AG08396 (cell line): ENCODE measurements at regions not wholly inside any gene's neighbourhood (a gene's known extent, or its start where the extent isn't known, plus 50 kb on each side); places are given as distances from the start of the nearest gene placed in this dataset.
"Not testable (repeated sequence)": the region's sequence is repeated elsewhere in the genome, so short reads cannot be mapped to it uniquely, and the experiment has no call there.

Source experiments
- DNase-seq: peaks from one replicate; pipeline ENCODE4 v3.0.0; 2012; ENCODE audit warnings: low spot score, mixed read lengths

DNA sequence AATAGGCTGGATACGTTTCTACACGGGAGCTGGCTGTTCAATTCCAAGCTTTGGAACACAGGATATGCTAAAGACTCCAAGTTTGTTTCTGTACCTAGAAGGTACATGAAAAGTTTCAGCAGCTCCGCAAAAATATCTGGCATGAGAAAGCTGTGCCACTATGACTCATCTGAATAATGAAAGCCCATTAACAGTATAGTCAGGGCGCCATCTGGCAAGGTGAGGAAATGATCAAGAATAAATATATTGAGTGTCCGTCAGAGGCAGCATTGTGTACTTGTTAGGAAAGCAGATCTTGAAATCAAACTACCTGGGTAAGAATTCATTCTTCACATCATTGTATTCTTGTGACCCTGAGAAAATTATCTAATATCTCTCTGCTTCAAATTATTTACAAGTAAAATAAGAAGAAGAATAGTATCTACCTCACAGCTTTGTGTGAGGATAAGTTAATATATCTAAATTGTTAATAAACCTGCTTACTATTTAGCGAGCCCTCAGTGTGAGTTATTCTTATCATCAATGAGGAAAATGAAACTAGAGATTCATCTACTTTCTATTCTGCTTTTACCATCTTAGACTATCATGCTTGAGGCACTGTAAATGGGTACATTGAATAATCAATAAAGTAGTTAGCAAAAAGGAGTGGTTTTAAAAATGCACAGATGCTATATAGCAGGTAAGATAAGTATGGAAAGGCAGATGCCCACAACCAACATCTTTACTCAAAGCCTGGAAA, 53.5 kb downstream of the FSCB start:
- no peak for DNase-seq

GRCh38 chr14:44450232-44450631, 56.9 kb downstream of the FSCB start:
- DNase-seq, result not testable (repeated sequence)

DNA sequence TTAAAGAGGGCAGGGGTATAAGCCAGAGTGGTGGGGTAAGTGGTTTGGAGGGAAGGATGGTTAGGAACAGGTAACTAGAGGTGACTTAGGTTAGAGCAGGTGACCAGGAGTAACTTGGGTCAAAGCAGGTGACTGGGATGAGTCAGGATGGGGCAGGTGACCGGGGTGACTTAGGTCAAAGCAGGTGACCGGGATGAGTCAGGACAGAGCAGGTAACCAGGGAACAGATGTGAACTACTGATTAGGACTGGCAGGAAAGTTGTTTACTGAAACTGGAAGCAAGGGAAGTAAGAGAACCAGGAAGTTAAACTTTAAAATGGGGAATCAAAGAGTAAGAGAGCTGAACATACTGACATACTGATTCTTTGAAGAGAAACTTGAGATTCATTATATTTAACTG, 57.4 kb downstream of the FSCB start:
- no peak for DNase-seq

- no peak for DNase-seq
These were observed 58.1 kb downstream of the FSCB start for GRCh38 chr14:44448951-44449358.

DNA sequence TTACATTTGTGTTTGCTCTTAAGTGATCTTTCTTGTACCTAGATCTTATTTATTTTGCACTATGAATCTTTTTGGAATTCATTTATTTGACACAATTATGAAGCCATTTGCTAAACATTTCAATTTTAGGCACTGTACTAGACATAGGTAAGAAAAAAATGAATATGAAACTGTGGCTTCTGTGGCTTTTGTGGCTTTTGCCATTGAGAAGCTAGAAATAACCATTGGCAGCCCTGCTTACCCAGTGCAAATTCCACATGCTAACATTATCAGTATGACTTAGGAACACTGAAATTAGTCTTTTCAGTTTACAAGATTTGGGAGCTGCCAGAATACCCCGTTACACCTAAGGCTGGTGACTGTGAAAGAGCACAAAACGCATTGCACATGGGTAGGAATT, 60.1 kb downstream of the FSCB start:
- DNase-seq, result no peak

DNA sequence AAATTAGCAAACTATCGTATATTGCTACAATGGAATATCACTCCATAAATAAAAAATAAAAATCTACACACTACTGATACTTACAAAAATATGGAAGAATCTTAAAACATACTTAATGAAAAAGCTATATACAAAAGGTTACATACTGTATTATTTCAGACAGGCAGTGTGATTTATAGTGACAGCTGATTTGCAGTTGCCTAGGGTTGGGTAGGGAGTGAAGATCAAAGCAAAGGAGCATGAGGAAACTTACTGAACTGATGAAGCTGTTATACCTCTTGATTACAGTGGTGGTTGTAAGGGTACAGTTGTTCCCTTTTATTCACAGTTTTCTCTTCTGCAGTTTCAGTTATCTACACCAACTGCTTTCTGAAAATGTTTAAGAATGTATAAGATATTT, 62.6 kb downstream of the FSCB start:
- no peak for DNase-seq

DNA sequence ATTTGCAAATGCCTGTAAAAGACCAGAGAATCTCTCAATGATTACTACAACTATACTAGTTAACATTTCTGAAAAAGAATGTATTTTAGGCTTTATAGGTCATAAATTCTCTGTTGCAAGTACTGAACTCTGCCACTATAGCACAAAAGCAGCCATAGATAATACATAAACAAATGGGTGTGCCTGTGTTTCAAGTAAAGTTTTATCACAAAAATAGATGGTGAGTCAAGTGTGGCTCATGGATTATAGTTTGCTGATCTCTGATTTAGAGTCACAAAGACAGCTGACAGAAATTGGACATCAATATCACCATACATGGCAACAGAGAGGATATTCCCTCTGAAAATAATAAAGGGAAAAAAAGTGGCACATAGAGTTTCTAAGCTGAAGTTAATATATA, 68.1 kb downstream of the FSCB start:
- DNase-seq, result no peak

GRCh38 chr14:44438221-44438620, 68.9 kb downstream of the FSCB start:
- no peak for DNase-seq

GRCh38 chr14:44436458-44436857, 70.6 kb downstream of the FSCB start:
- no peak for DNase-seq

- DNase-seq, result no peak
These were observed 78.7 kb downstream of the FSCB start for GRCh38 chr14:44428231-44428945.

- DNase-seq, result no peak
These were observed 84.4 kb downstream of the FSCB start for GRCh38 chr14:44422699-44423098.

- DNase-seq, result no peak
These were observed 86.9 kb downstream of the FSCB start for GRCh38 chr14:44420226-44420625.

- DNase-seq, result no peak
These were observed 88.2 kb downstream of the FSCB start for GRCh38 chr14:44418856-44419255.

DNA sequence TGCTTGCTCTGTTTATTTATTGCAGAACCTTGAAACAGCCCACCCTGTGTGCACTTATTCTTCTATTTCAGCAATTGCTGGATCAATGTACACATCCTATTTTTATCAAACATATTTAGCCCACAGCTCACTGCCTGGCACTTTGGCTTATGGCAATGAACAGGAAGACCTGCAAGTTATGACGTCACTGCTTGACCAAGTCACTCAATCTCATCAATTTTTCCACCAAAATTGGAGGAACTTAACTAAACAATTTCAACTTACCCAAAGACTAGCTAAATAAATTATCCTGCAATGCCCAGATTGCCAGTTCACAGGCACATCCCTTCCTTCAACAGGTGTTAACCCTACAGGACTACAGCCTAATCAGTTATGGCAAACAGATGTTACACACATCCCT, 89.3 kb downstream of the FSCB start:
- DNase-seq, result no peak

DNA sequence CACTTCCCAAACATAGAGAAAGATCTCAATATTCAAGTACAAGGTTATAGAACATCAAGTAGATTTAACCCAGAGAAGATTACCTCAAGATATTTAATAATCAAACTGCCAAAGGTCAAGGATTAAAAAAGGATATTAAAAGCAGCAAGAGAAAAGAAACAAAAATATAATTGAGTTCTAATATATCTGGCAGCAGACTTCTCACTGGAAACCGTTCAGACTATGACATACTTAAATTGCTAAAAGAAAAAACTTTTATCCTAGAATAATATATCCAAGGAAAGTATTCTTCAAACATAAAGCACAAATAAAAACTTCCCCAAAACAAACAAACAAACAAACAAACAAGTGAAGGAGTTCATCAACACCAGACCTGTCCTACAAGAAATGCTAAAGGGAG, 92.4 kb downstream of the FSCB start:
- DNase-seq, result no peak

- no peak for DNase-seq
These were observed 94.1 kb downstream of the FSCB start for GRCh38 chr14:44412858-44413569.

- DNase-seq, result no peak
These were observed 102.0 kb downstream of the FSCB start for GRCh38 chr14:44405011-44405486.

GRCh38 chr14:44404599-44404998, 102.5 kb downstream of the FSCB start:
- DNase-seq, result no peak

GRCh38 chr14:44404036-44404435, 103.0 kb downstream of the FSCB start:
- DNase-seq, result no peak

DNA sequence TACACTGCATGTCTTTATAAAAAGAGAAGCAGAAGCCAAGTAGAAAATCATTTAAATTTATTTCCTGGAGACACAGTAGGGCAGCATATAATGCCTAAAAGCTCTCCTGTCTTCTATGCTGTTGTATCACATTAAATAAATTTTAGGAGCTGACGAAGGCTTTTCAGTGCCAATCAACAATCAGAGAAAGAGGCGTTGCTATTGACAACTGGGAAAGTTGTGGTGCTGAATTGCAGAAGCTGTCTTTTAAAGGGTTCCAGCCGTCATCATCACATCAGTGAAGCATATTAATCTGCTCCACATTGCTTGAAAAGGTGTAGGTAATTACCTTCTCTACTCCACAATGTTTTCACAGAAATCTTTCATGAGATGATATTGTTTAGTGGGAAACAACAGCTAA, 103.9 kb downstream of the FSCB start:
- no peak for DNase-seq

GRCh38 chr14:44396226-44396625, 110.9 kb downstream of the FSCB start:
- no peak for DNase-seq

DNA sequence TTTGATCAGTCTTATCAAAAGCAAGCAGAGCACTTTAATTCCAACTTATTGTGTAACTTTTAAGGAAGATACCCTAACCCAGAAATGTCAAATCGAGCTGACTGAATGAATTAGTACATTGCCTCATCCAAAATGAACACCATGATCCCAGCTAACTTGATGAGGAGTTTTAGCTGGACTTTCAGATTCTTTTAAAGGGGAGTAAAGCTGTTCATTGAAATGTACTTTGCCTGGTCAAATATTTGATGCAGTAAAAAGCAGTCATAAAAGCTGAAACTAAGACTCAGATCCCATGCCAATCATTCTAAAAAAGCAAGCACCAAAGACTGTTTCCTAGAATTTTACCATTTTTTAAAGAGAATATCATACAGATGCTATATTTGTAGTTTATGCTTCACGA, 114.1 kb downstream of the FSCB start:
- no peak for DNase-seq

- DNase-seq, result no peak
These were observed 118.8 kb downstream of the FSCB start for GRCh38 chr14:44388306-44388705.
